Uterus (tissue), 2 donors: ENCODE measurements at regions not wholly inside any gene's neighbourhood (a gene's known extent, or its start where the extent isn't known, plus 50 kb on each side); places are given as distances from the start of the nearest gene placed in this dataset.

Experiments used
- POLR2A ChIP-seq, 2 donors: fragments of 450-650 bp; IDR thresholded peaks; one replicate each; pipeline ENCODE4 v1.6.1; 2016; ENCODE audit warnings: antibody characterized with exemption in 2 of 2, mild to moderate bottlenecking in 1 of 2, moderate library complexity in 1 of 2
- TF ChIP-seq, protein P1 (sequence below), 4 experiments: fragments of 200-600 bp in 2 of 4; fragments of 450-650 bp in 2 of 4; sonication (generic) in 2 of 4; IDR thresholded peaks; one replicate each; pipeline ENCODE4 v1.5.1; 2016 to 2019; ENCODE audit warnings: antibody characterized with exemption in 4 of 4, mild to moderate bottlenecking in 2 of 4, moderate library complexity in 1 of 4

- no peak for TF ChIP-seq POLR2A (IDR thresholded peaks at IDR 0.05)
- TF ChIP-seq, protein P1, sequence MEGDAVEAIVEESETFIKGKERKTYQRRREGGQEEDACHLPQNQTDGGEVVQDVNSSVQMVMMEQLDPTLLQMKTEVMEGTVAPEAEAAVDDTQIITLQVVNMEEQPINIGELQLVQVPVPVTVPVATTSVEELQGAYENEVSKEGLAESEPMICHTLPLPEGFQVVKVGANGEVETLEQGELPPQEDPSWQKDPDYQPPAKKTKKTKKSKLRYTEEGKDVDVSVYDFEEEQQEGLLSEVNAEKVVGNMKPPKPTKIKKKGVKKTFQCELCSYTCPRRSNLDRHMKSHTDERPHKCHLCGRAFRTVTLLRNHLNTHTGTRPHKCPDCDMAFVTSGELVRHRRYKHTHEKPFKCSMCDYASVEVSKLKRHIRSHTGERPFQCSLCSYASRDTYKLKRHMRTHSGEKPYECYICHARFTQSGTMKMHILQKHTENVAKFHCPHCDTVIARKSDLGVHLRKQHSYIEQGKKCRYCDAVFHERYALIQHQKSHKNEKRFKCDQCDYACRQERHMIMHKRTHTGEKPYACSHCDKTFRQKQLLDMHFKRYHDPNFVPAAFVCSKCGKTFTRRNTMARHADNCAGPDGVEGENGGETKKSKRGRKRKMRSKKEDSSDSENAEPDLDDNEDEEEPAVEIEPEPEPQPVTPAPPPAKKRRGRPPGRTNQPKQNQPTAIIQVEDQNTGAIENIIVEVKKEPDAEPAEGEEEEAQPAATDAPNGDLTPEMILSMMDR (IDR thresholded peaks at IDR 0.05), result no peak
Observed at GRCh38 chr14:101363880-101364391, 197.4 kb upstream of the DIO3 start.
